Tibial nerve (tissue), 4 donors: ENCODE measurements at regions not wholly inside any gene's neighbourhood (a gene's known extent, or its start where the extent isn't known, plus 50 kb on each side); places are given as distances from the start of the nearest gene placed in this dataset.

Experiments
- CTCF ChIP-seq, 5 experiments: fragments of 200-600 bp in 3 of 5; fragments of 450-650 bp in 2 of 5; sonication (generic) in 3 of 5; IDR thresholded peaks; one replicate each; pipeline ENCODE4 v1.5.1; 2016 to 2019; ENCODE audit warnings: antibody characterized with exemption in 5 of 5, mild to moderate bottlenecking in 3 of 5, moderate library complexity in 2 of 5
- EP300 ChIP-seq, 2 donors: sonication (generic); formaldehyde crosslinking; IDR thresholded peaks; one replicate each; pipeline ENCODE4 v1.6.1; 2017; ENCODE audit warnings: antibody characterized with exemption in 2 of 2, mild to moderate bottlenecking in 1 of 2

- TF ChIP-seq CTCF (IDR thresholded peaks at IDR 0.05) (no peak), EP300 (IDR thresholded peaks at IDR 0.05) (no peak)
Measured at GRCh38 chr16:47887496-47887895, 268.3 kb downstream of the ABCC12 start.
